Stimulated activated CD4-positive, alpha-beta T cell treated with anti-CD3 and anti-CD28 coated beads, Interleukin-1b, Interleukin-23, amount 100 ng/mL, for 24 hours (primary cell): ENCODE measurements at regions not wholly inside any gene's neighbourhood (a gene's known extent, or its start where the extent isn't known, plus 50 kb on each side); places are given as distances from the start of the nearest gene placed in this dataset.

Source experiments
- DNase-seq, 4 experiments: peaks; one replicate each; pipeline ENCODE4 v3.0.0-alpha.2; 2020; ENCODE audit warnings: low read depth in 4 of 4, low spot score in 1 of 4

GRCh38 chr10:88196291-88196690 is 332.9 kb downstream of the PTEN start:
- DNase-seq: no peak

GRCh38 chr10:88198023-88198422 is 334.6 kb downstream of the PTEN start:
- DNase-seq: no peak

DNA sequence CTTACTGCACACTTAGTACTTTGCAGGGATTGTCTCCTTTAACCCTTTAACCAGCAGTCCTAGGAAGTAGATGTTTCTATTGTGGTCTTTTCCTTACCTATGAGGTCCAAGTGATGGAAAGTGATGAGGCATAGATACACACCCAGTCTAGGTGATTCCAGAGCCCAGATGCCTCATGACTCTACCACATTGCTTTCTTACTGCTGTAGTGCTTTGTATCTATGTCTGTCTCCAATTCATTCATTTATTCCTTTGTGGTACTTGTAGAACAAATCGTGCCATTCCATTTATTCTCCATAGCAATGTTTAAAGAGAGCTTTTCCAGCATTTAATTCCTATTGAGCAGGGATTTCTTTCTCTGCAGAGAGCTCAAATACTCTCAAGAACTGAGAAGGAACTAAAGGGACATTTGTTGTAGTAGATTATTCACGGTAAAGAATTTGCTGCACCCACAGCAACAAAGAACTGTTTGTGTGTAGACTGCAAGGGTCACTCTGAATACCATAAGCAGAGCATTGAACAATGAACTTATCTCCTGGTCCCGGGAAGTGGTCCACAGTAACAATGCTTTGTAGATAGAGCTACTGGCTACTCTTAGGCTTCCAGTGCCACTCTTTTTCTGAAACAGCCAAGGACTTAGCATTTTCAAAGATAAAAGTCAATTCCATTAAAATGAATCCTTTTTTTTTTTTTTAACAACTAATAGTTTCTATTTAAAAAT is 337.0 kb downstream of the PTEN start:
- no peak for DNase-seq

DNA sequence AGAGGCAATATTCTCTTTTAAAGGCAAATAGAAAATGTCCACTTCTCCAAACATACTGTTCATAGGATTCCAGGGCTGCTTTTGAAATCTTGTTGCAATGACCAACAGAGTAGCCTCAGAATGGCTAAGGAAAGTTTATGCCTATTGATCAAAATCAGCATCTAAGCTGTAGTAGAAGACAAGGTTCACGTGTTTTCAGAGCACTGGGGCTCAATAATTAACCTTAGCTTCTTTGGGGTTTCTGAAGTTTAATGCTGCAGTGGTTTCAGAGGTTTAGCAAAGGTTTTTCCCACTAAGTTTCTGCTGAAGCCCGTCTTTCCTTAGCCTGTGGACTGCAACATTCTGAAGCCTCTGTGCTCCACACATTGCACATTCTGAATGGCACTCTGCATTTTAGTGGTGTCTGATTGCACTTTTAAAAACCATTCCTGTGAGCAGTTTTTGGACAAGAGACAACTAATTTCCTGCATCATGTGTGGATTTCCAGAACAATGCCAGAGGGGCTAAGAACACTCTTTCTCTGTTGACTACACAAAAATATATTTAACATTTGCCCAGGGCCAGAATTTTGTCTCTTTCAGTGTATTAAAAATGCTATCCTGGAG is 342.5 kb downstream of the PTEN start:
- no peak for DNase-seq

GRCh38 chr10:88207121-88207546 is 343.7 kb downstream of the PTEN start:
- DNase-seq: no peak

DNA sequence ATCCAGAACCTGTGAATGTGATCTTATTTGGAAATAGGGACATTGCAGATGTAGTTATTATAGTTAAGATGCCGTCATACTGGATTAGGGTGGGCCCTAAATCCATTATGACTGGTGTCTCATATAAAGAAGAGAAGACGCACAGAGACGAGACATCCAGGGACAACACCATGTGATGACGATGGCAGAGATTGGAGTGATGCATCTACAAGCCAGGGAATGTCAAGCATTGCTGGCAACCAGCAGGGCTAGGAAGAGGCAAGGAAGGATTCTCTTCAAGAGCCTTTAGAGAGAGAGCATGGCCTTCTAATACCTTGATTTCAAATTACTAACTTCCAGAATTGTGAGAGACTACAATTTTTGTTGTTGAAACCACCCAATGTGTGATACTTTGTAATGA is 345.8 kb downstream of the PTEN start:
- DNase-seq: no peak

GRCh38 chr10:88209837-88210561 is 346.6 kb downstream of the PTEN start:
- DNase-seq: no peak

DNA sequence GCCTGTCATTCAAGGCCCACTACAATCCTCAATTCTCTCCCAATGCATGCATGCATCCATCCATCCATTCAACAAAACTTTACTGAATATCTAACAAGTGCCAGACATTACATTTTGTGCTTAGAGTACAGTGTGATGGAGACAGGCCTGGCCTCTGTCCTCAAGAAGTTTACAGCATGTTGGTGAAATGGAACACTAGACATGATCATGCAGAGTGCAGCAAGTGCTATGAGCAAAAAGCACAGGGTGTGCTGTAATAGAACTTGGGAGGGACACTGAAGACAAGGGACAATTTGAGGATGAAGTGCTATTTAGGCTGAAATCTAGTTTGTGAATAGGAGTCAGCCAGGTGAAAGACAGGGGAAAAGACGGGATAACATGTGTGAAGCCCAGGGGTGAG is 347.8 kb downstream of the PTEN start:
- DNase-seq: no peak

- no peak for DNase-seq
Measured at GRCh38 chr10:88212069-88212468, 348.6 kb downstream of the PTEN start.

DNA sequence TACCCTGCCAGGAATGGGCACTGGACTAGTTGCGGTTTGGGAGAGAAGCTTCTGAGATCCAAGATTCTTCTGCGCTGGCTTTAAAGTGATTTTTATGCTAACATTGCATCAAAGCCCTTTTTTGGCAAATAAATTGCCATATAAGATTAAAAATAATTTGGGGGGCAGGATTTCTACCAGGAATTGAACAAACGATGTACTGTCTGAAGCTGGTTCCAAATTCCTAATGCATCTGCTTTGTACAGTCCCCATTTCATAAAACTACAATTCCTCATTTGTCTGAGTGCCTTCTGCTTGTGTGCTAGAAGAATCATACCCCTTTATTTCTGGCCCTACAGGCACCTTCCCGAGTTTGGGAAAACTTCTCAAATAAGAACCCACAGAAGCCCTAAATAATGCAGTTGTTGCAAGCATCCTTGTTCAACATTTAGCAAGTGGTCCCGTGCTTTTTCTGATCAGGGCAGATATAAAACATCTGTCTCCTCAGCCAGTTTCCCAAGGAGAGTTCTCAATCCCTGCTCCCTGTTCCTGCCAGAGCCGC is 349.7 kb downstream of the PTEN start:
- DNase-seq: no peak

- no peak for DNase-seq
Measured at GRCh38 chr10:88216976-88217375, 353.6 kb downstream of the PTEN start.

GRCh38 chr10:88218362-88218761 is 354.9 kb downstream of the PTEN start:
- DNase-seq: no peak

DNA sequence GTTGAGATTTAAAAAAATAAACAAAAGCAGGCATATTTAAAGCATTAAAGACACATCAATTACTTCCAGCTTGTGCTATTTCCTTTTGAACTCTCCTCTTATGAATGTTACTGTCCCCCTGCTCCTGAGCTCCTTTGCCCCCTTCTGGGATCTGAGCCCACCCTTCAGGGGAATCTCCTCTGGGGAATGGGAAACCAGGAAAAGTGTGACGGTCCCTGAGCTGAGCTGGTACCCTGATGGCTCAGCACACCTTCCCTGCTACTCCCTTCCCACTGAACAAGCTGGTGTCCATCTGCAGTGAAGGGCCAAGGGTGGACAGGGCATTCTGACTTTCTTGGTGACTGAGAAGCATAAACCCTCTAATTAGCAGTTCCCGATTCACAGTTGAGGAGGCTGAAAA is 356.3 kb downstream of the PTEN start:
- no peak for DNase-seq

GRCh38 chr10:88221010-88221973 is 357.9 kb downstream of the PTEN start:
- no peak for DNase-seq

- DNase-seq: no peak
Measured at GRCh38 chr10:88222881-88223280, 359.5 kb downstream of the PTEN start.
